ENCODE measurements at regions not wholly inside any gene's neighbourhood (a gene's known extent, or its start where the extent isn't known, plus 50 kb on each side); places are given as distances from the start of the nearest gene placed in this dataset.
"Not testable (repeated sequence)": the region's sequence is repeated elsewhere in the genome, so short reads cannot be mapped to it uniquely, and the experiment has no call there.

- FAIRE-seq (no peak), DNase-seq (ENCODE audit: low spot score in 2 of 2) (no peak)
Measured at GRCh38 chr13:40342461-40342860, 324.0 kb downstream of the FOXO1 start.

- DNase-seq (ENCODE audit: low spot score in 2 of 2) = no peak
- no peak for FAIRE-seq
Measured at GRCh38 chr13:40342901-40343300, 323.5 kb downstream of the FOXO1 start.

- FAIRE-seq = no peak
- DNase-seq (ENCODE audit: low spot score in 2 of 2) = no peak
Measured at GRCh38 chr13:40343550-40344269, 322.7 kb downstream of the FOXO1 start.

- no peak for FAIRE-seq
- DNase-seq (ENCODE audit: low spot score in 2 of 2) = no peak
Measured at GRCh38 chr13:40344270-40345148, 321.9 kb downstream of the FOXO1 start.

GRCh38 chr13:40345149-40345514 lies 321.3 kb downstream of the FOXO1 start:
- FAIRE-seq (no peak), DNase-seq (ENCODE audit: low spot score in 2 of 2) (no peak)

GRCh38 chr13:40345654-40346372 lies 320.6 kb downstream of the FOXO1 start:
- DNase-seq (ENCODE audit: low spot score in 2 of 2) = no peak
- no peak for FAIRE-seq

- FAIRE-seq = no peak
- no peak for DNase-seq (ENCODE audit: low spot score in 2 of 2)
Measured at GRCh38 chr13:40346592-40346991, 319.8 kb downstream of the FOXO1 start.

- no peak for FAIRE-seq
- no peak for DNase-seq (ENCODE audit: low spot score in 2 of 2)
Measured at GRCh38 chr13:40348096-40348679, 318.3 kb downstream of the FOXO1 start.

GRCh38 chr13:40350283-40350992 lies 316.0 kb downstream of the FOXO1 start:
- DNase-seq (ENCODE audit: low spot score in 2 of 2) = no peak
- FAIRE-seq = no peak

- DNase-seq (ENCODE audit: low spot score in 2 of 2) (no peak), FAIRE-seq (no peak)
Measured at GRCh38 chr13:40351537-40352379, 314.7 kb downstream of the FOXO1 start.

GRCh38 chr13:40352380-40352778 lies 314.1 kb downstream of the FOXO1 start:
- DNase-seq (ENCODE audit: low spot score in 2 of 2) = peak; percentile 32 to 54
- no peak for FAIRE-seq

GRCh38 chr13:40352802-40353562 lies 313.5 kb downstream of the FOXO1 start:
- no peak for FAIRE-seq
- DNase-seq (ENCODE audit: low spot score in 2 of 2) = no peak

GRCh38 chr13:40355126-40355724 lies 311.2 kb downstream of the FOXO1 start:
- FAIRE-seq (no peak), DNase-seq (ENCODE audit: low spot score in 2 of 2) (no peak)

- DNase-seq (ENCODE audit: low spot score in 2 of 2) = no peak
- no peak for FAIRE-seq
Measured at GRCh38 chr13:40356011-40356410, 310.4 kb downstream of the FOXO1 start.

- DNase-seq (ENCODE audit: low spot score in 2 of 2); FAIRE-seq: not testable (repeated sequence)
Measured at GRCh38 chr13:40356458-40356857, 310.0 kb downstream of the FOXO1 start.

GRCh38 chr13:40362502-40362901 lies 303.9 kb downstream of the FOXO1 start:
- DNase-seq (ENCODE audit: low spot score in 2 of 2) (no peak), FAIRE-seq (no peak)

GRCh38 chr13:40363653-40364052 lies 302.8 kb downstream of the FOXO1 start:
- DNase-seq (ENCODE audit: low spot score in 2 of 2) = no peak
- no peak for FAIRE-seq

- no peak for DNase-seq (ENCODE audit: low spot score in 2 of 2)
- no peak for FAIRE-seq
Measured at GRCh38 chr13:40366119-40366518, 300.3 kb downstream of the FOXO1 start.
